GM19035 (cell line): ENCODE measurements at regions not wholly inside any gene's neighbourhood (a gene's known extent, or its start where the extent isn't known, plus 50 kb on each side); places are given as distances from the start of the nearest gene placed in this dataset.

ENCODE experiments used
- ATAC-seq: cut with Tn5 transposase; IDR thresholded peaks from one replicate; pipeline ENCODE4 v1.9.1; 2021; ENCODE audit not compliant: unreplicated experiment

DNA sequence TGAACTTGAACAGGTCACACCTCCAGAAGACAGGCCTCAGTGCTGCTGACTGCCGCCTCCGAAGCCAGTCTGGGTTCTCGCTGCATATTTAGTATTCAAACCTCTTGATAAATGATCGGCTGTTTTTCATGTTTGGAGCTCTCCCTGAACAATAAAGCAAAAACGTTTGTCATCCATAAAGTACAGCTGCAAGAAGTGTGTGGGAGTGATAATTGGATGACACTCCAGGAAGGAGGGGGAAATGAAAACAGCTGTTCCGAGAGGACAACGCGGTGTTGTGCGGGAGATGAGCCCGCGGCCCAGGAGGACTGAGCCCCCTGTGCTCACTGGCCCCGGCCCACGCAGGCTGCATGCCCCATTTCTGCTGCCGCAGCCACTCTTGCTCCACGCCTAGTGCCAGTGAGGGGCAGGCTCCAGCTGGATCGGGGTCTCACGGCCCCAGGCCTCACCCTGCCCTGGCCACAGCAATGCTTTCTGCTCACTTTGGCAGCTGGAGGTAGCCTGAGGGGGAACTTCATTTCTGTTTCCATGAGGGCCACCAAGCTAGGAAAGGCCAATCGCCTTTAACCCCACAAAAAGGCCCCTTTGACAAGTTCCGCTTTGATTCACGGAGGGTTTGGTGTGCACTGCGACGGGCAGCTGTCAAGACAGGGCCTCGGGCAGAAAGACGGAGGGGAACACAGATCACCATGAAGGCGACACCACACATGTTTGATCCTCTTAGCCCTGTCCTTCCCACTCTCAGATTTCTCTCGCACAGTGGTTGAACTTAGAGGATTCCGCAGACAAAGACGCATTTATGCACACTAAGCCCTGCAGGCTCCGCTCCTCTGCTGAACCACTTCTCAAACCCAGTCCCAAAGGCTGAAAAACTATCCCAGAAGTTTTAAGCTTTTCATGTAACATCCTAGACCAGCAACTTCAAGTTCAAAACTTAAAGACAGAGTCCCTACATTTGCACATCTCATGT is 537.6 kb downstream of the EFNB2 start:
- no peak for ATAC-seq

DNA sequence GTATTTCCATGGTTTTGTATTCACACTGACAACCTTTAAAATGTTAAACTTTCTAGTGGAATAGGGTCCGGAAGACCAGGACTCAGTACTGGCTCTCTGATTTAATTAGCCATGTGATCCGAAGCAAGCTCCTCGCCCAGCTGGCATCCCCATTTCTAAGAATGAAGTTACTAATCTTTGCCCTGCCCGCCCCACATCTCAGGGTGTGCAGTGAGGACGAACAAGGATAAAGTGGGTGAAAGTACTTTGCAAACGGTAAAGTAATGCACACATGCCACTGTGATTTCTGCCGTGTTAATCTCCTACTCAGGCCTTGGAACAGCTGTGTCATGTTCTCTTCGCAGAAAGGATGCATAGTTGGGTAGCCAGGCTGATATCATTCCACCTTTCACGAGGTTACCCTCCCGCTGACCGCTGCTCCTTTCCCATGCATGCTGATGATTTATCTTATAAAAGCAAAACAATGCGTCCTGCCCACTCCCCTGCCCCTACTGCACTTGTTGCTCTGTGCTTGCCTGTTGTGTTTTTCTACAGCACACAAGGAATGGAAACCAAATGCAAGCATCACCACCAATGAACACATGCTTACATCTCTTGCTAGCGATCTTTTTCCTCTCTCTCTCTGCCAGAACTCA is 539.0 kb downstream of the EFNB2 start:
- ATAC-seq, result no peak

DNA sequence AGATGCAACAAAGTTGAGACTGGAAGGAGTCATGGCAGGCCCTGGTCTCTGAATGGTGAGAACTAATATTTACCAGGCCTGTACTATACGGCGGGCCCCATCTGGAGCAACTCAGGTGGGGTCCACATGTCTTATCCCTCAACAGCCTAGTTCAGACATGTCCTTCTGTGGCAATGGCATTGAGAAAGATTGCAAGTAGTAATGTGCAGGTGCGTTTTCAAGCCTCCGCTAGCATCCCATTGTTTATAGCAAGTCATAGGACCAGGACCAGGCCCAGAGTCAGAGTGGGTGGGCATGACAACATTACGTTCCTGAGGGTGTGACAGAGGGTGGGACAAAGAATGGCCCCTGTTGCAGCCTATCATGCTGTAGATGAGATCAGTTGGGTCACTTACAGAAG is 541.1 kb downstream of the EFNB2 start:
- no peak for ATAC-seq

DNA sequence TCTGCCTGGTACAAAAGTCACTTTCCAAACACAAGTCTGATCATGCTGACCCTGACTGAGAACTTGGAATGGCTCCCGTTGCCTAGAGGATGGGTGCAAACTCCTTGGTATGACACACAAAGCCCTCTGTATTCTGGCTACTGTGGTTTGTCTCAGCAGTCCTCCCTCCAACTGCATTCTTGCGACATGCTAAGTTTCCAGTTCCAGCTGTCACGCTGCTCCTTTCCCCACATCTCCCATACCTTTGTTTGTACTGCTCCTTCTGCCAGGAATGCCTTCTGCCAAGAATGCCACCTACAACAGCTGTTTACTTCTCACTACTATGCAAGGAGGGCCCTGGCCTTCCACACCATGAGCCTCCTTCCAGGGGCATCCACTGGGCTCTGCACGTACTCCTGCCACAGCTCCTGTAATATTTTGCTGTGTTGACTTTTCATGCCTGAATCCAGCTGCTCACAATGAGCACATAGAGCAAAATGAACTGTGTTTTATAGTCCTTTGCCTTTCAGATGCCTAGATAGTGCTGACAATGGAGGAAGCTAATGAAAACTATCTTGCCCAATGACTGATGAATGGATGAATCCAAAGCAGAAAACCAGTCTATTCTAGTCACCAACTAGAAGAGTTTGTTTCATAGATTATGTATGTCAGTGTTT is 543.7 kb downstream of the EFNB2 start:
- ATAC-seq, result no peak

DNA sequence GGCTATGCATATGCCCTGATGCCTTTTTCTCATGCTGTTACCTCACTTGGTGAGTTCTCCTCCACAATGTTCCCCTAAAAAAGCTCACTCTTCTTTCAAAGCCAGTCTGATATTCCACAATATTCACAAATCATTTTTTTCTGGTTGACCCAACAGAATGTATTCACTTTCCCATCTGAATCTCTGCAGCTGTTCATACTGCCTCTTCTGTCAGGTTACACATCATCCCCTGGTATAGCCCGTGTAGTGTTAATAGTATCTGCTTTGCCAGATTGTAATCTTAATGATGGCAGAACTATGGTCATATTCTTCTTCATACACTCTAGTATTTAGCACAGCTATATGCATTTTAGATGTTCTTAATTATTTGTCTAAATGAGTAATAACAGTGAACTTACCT is 544.3 kb downstream of the EFNB2 start:
- ATAC-seq, result no peak

DNA sequence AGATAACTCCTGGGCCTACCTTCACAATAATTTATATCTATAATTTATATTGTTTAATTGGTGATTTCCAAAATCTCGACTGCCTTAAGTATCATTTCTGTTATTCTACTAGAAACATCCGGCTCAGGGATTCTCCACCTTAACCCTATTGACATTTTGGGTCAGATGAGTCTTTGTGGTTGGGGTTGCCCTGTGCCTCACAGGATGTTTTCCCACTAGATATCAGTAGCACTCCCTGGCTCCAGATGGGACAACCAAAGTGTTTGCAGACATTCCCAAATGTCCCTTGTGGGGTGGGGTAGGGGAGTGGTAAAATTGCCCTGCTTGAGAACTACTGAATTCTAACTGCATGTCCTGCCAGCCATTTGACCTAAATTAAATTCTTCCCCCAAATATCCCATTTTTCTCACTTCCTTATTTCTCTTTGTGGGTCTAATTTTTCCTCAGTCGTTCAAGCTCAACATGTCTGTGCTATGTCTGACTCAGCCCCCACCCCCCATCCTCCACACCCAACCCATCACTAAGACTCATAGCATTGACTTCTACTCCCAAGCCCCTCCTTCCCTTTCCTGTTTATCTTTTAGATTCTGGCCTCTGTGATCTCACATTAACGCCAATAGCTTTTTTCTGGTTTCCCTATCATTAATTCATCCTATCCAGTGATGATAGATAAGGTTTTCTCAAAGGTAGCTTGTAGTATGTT is 545.1 kb downstream of the EFNB2 start:
- no peak for ATAC-seq

DNA sequence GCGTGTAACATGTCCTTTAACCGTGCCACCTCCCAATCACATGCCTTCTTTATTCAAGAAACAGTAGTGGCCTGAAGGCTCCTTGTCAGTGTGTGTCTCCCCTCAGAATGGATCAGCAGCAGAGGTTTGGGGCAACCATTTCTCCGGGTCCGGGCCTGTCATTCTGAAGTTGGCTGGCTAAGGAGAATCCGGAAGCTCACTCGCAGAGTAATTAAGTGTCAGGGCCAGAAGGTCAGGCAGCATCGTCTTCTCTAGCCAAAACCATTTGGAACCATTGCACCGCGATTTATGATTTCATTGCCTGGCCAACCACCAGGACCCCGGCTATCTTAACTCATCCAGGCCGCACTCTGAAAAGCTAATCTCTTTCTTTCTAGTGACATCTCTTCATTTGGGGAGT is 550.8 kb downstream of the EFNB2 start:
- no peak for ATAC-seq

DNA sequence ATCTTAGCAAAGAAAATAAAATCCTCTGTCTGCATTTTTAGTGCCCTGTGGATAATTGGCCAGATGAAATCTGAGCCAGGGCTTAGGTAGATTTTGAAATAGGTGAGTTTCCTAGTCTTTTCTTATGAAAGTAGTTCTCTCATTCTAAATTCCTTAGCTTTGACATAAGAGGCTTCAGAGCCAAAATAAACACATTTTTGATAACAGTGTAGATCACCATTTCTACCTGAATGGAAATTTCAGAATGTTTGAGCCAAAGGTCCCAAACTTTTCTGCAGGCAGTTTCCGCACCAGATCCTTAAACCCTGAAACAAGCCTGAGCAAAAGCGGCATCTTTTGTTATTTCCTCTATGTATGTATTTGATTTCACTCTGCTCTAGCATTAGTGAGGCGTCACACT is 551.2 kb downstream of the EFNB2 start:
- ATAC-seq, result no peak

DNA sequence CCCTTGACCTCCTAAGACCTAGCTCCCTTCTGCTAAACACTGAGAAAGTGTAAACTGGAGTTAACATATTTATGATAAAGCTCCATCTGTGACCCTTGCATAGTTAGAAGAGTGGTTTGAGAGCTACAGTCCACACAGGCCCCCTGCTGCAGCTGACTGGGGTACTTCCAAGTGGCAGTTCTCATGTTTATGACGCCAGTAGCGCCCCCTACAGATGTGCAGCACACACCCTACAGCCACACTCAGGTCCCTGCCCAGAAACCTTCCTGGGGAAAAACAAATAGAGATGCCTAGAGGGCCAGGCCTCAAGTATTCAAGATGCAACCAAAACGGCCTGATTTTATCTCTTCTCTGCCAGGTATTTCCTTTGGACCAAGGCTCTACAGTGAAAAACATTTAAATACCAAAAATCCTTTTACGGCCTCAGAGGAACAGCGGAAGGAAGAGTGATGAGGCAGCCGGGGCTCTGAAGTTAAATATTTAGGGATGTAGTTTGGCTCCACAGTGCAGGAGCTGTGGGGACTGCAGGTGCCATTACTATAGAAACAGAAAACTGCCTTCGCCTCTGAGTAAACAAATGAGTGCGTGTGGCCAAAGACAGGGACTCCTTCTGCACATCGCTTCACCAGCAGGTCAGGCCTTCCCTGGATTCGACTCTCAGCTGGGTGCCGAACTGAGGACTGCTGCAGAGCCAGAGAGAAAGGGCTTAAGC is 553.1 kb downstream of the EFNB2 start:
- ATAC-seq, result no peak

DNA sequence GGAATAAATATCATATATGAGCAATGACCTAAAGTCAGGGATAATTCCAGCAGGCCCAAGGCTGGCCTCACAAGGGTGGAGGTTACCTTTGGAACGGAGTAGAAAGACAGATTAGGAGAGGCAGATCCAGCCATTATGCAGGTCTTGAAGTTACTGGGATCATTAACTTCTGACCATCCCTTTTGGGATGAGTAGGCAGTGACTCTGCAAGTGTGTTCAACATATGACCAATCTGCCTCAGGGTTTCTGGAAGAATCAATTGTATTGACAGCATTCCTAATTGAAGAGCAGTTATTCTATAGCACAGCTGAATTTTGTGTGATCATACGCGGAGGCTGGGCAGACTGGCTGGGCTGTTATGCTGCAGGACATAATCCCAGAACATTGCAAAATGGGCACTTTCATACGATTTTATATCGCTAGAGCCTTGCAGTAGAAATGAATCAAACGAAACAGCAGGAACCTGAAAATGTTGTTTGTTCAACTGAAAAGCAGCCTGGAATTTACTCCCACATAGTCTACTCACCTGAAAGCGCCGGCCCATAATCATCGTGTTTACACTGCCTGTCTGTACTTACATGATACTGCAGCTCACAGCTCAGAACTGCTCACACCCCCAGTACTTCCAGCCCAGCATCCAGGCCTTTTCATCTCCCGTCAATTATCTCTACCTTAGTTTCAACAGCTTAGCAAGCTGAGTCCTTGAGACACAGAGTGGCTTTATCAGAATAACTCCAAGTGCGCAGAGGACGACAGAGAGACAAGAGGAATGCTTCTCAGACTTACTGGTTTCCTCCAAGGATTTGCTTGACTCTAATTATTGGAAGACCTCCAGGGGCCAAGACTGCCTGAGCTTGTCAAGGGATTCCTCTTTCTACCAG is 556.1 kb downstream of the EFNB2 start:
- ATAC-seq, result no peak

DNA sequence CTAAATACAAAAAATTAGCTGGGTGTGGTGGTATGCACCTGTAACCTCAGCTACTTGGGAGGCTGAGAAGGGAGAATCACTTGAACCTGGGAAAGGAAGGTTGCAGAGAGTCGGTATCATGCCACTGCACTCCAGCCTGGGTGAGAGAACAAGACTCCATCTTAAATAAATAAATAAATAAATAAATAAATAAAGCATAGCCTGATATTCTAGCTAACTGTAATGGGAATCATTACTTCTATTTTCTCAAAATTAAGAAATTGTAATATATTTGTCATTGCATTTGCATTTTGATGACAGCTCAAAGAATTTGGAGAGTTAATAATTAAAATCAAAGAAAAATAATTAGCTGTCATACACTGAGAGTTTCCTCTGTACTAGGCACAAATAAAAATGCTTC is 561.1 kb downstream of the EFNB2 start:
- no peak for ATAC-seq

DNA sequence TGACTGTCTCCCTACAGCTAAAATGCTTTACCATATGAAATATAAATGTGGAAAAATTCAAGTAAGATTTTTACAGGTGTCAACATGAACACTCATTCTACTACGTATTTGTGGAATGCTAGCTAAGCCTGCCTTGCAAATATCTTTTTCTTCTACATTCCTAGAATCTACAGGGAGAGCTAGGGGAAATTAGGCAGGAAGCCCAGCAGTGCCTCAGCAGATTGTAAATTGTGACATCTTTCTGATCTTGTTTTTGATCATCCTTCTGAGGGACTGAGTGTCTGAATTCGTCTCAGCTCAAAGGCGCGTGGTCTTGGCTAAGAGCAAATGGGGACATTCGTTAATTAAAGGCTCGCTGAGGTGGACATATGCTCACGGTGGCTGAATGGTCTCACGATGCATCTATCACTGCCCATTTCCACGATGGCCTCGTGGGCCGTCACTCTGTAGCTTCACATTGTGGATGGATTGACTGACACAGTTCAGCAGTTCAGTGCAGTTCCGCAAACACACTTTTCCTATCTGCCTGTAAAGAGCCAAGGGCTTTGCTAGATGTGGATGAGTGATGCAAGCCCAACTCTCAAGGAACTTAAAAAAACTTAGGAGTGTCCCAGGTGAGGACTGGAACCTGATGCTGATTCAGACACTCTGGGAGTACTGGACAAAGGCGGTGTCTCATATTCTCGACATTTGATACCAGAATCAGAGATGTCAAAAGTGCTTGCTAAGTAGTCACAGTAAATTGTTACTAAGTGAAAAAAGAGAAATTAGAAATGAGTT is 562.5 kb downstream of the EFNB2 start:
- no peak for ATAC-seq

DNA sequence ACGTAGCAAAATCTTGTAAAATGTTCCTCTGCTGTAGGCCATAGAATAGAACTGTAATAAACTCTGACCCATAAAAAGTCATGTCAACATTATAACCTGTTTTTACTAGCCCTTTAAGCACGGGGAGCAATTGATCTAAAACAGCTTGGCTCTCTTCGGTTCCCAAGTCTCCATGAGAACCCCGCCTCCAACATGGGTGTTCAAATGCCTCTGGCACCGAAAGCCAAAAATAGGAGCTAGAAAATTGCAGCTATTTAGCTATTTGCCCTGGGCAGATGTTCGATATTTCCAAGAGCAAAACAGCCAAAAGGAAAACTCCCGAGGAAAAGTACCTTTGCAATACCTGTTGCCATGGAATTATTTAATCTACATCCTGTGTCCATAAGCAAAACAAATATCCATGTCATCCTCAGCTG is 563.1 kb downstream of the EFNB2 start:
- no peak for ATAC-seq

DNA sequence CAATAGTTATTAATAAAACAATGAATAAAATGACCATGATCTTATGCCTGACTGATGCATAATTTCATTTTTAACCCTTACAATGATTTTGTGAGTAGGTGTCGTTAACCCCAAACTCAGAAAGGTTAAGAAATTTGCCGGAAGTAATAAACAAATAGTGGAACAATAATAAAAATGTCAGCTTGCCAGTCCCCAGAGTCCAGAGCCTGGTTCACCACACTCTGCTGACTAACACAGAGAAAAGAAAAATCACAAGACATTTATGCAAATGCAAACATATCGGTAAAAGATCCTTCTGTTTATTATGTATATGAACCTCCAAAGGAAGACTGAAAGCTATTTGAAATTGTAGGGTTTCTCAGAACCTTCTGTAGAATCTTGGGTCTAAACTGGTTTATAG is 563.7 kb downstream of the EFNB2 start:
- ATAC-seq, result no peak

DNA sequence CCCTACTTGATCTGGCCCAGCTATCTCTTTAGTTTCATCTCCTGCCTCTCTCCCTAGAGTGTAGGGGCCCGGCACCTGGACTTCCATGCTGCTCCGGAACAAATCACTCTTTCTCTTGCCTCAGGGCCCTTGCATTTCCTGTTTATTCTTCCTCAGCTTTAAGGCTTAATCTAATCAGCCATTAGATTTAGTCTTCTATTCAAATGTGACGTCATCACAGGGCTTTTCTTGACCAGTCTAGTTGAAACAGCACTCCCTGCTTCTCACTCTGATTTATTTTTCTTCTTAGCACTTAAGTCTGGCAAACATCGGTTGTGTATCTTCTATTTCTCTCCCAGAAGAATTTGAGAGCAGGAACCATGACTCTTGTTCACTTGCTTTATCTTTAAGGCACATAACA is 564.1 kb downstream of the EFNB2 start:
- no peak for ATAC-seq

DNA sequence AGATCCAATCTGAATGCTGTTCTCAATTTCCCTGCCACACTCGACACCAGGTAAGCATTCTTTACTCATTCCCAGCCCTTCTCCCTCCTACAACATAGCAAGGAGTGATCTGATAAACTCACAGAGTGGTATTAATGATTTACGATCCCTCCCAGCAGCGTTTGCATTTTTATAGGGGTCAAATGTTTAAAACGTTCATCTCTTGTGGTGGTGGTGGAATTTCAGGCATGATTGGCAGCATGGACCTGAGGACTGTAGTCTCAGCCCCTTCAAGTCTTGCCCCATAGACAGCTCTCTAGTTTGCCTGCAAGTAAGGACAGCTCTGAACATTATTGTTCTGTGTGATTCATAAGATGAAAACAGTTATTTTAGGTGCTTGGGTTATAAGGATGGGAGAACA is 565.7 kb downstream of the EFNB2 start:
- ATAC-seq, result no peak

DNA sequence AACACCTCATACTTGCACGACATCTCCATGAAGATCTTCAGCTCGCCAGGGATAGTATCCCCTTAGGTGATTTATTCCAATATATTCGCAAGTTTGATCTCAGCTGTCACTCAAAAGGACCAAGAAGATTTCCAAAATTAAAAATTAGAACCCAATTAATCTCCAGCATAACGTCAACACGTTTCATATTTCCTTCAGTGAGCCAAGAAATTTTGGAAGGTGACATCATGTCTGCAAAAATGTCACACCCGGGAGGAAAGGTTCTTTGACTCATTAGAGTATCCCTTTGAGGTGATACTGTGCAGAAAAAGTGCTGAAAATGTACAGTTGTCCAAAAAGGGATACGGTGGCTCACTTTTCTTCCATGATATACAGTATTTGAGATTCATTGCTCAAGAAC is 569.6 kb downstream of the EFNB2 start:
- ATAC-seq, result no peak

DNA sequence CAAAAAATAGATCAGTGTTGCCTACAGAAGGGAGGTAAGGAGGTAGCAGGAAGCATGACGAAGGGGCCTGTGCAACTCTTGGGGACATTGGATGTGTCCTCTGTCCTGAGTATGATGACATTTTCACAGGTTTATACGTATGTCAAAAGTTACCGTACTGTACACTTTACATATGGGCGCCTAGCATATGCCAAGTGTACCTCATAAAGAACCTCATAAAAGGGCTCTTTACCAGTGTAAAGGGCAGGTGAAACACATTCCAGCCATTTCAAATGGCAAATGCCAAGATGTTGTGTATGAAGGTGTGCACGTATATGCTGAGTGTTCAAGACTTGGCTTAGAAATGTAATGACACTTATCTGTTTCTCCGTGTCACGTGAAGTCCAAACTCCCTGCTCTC is 573.4 kb downstream of the EFNB2 start:
- ATAC-seq, result no peak

DNA sequence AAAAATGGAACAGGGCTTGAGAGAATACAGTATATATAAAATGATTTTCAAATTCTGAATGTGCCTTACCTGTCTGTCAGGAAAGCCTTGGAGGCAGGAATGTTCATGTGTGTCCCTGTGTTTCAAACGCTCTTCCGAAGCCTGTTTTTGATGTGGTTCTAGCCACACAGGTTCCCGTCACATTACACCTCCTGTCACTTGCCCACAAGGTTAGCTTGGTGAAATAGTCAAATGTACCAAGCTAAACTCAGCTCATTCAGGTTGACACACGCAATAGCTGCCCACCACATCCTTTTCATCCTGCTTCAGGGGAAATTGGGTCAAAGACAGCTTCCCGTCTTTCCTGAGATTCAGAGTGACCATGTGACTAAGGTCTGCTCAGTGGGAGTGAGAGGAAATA is 574.0 kb downstream of the EFNB2 start:
- ATAC-seq, result no peak
